ENCODE measurements at regions not wholly inside any gene's neighbourhood (a gene's known extent, or its start where the extent isn't known, plus 50 kb on each side); places are given as distances from the start of the nearest gene placed in this dataset.
"Not testable (repeated sequence)": the region's sequence is repeated elsewhere in the genome, so short reads cannot be mapped to it uniquely, and the experiment has no call there.

- no peak for DNase-seq (ENCODE audit: low read depth in 2 of 2)
Measured at GRCh38 chr9:31759703-31760102, 624.7 kb upstream of the ACO1 start.

- not testable (repeated sequence) for DNase-seq (ENCODE audit: low read depth in 2 of 2)
Measured at GRCh38 chr9:31774021-31774420, 610.4 kb upstream of the ACO1 start.

- DNase-seq (ENCODE audit: low read depth in 2 of 2): no peak
Measured at GRCh38 chr9:31774571-31774970, 609.9 kb upstream of the ACO1 start.

- no peak for DNase-seq (ENCODE audit: low read depth in 2 of 2)
Measured at GRCh38 chr9:31776471-31776870, 608.0 kb upstream of the ACO1 start.

- DNase-seq (ENCODE audit: low read depth in 2 of 2): no peak
Measured at GRCh38 chr9:31783491-31783890, 601.0 kb upstream of the ACO1 start.

GRCh38 chr9:31790720-31791119 lies 593.7 kb upstream of the ACO1 start:
- no peak for DNase-seq (ENCODE audit: low read depth in 2 of 2)

- DNase-seq (ENCODE audit: low read depth in 2 of 2): no peak
Measured at GRCh38 chr9:31799953-31800609, 584.4 kb upstream of the ACO1 start.

- no peak for DNase-seq (ENCODE audit: low read depth in 2 of 2)
Measured at GRCh38 chr9:31807574-31808256, 576.7 kb upstream of the ACO1 start.

GRCh38 chr9:31808766-31809165 lies 575.7 kb upstream of the ACO1 start:
- DNase-seq (ENCODE audit: low read depth in 2 of 2): no peak

GRCh38 chr9:31820426-31820825 lies 564.0 kb upstream of the ACO1 start:
- no peak for DNase-seq (ENCODE audit: low read depth in 2 of 2)

GRCh38 chr9:31821583-31821982 lies 562.9 kb upstream of the ACO1 start:
- DNase-seq (ENCODE audit: low read depth in 2 of 2): no peak

GRCh38 chr9:31823365-31823764 lies 561.1 kb upstream of the ACO1 start:
- no peak for DNase-seq (ENCODE audit: low read depth in 2 of 2)

- no peak for DNase-seq (ENCODE audit: low read depth in 2 of 2)
Measured at GRCh38 chr9:31824860-31825259, 559.6 kb upstream of the ACO1 start.

GRCh38 chr9:31837211-31837610 lies 547.2 kb upstream of the ACO1 start:
- no peak for DNase-seq (ENCODE audit: low read depth in 2 of 2)

GRCh38 chr9:31839273-31839672 lies 545.2 kb upstream of the ACO1 start:
- DNase-seq (ENCODE audit: low read depth in 2 of 2): no peak

GRCh38 chr9:31840702-31841101 lies 543.7 kb upstream of the ACO1 start:
- DNase-seq (ENCODE audit: low read depth in 2 of 2): no peak

- no peak for DNase-seq (ENCODE audit: low read depth in 2 of 2)
Measured at GRCh38 chr9:31847963-31848362, 536.5 kb upstream of the ACO1 start.

- no peak for DNase-seq (ENCODE audit: low read depth in 2 of 2)
Measured at GRCh38 chr9:31848505-31849285, 535.7 kb upstream of the ACO1 start.

- no peak for DNase-seq (ENCODE audit: low read depth in 2 of 2)
Measured at GRCh38 chr9:31854187-31854586, 530.3 kb upstream of the ACO1 start.

GRCh38 chr9:31868830-31869229 lies 515.6 kb upstream of the ACO1 start:
- DNase-seq (ENCODE audit: low read depth in 2 of 2): no peak

- DNase-seq (ENCODE audit: low read depth in 2 of 2): no peak
Measured at GRCh38 chr9:31870276-31870675, 514.2 kb upstream of the ACO1 start.

GRCh38 chr9:31873722-31874121 lies 510.7 kb upstream of the ACO1 start:
- no peak for DNase-seq (ENCODE audit: low read depth in 2 of 2)

- no peak for DNase-seq (ENCODE audit: low read depth in 2 of 2)
Measured at GRCh38 chr9:31894008-31894407, 490.4 kb upstream of the ACO1 start.

All from stimulated activated CD4-positive, alpha-beta T cell treated with anti-CD3 and anti-CD28 coated beads, Interleukin-12 subunit alpha, Interleukin-12 subunit beta, amount 100 ng/mL, for 24 hours (primary cell).